ENCODE measurements at regions not wholly inside any gene's neighbourhood (a gene's known extent, or its start where the extent isn't known, plus 50 kb on each side); places are given as distances from the start of the nearest gene placed in this dataset.

DNA sequence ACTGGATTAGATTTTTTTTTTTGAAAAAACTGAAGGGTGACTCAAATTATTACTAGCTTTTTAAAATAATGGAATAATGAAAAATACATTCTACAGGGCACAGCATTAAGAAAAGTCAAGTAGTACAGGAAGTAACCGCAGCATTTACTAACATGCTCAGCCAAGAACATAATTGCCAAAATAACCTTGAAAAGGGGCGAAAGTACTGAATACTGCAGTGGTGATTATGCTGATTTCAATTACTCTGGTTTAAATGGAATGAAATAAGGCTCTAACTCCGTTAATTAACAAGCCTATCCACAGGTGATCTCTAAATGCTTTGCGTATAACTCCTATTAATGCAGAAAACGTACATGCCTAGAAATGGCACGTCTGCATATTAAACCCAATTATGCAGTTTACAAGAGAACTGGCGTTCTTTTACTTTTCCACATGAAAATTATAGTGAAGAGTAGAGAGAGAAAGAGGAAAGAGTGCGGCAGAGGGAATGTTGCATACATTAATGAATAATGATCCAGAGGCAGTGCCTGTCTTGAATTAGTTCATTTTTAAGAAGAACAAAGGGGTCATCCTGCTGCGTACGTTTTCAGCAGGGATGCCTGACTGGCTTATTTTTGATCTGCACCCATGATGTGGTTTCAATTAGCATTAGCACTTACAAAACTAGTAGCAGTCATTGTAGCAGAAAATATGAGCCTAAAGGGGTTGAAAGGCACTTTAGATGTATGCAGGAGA is 612.4 kb downstream of the NYAP2 start:
- Histone ChIP-seq H3K27ac (no peak overlapping the region), H3K4me1 (no peaks in the 10 kb centered on the region), H3K27me3 (peaks cover 0 to 6% (median 0%) of the 10 kb centered on the region in 7 donors), H3K4me3 (no peak overlapping the region), H3K36me3 (no peaks in the 10 kb centered on the region), H3K9me3 (no peaks in the 10 kb centered on the region)
- no peak for ATAC-seq
- intact Hi-C loops (cut with DNase I), result no loop called here
- TF ChIP-seq, protein P1, sequence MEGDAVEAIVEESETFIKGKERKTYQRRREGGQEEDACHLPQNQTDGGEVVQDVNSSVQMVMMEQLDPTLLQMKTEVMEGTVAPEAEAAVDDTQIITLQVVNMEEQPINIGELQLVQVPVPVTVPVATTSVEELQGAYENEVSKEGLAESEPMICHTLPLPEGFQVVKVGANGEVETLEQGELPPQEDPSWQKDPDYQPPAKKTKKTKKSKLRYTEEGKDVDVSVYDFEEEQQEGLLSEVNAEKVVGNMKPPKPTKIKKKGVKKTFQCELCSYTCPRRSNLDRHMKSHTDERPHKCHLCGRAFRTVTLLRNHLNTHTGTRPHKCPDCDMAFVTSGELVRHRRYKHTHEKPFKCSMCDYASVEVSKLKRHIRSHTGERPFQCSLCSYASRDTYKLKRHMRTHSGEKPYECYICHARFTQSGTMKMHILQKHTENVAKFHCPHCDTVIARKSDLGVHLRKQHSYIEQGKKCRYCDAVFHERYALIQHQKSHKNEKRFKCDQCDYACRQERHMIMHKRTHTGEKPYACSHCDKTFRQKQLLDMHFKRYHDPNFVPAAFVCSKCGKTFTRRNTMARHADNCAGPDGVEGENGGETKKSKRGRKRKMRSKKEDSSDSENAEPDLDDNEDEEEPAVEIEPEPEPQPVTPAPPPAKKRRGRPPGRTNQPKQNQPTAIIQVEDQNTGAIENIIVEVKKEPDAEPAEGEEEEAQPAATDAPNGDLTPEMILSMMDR (IDR thresholded peaks at IDR 0.05), result no peak
- WGBS, 2 donors, result 86 to 88% methylated on average over 10 of the region's 10 CpGs
- DNase-seq, result no peak

DNA sequence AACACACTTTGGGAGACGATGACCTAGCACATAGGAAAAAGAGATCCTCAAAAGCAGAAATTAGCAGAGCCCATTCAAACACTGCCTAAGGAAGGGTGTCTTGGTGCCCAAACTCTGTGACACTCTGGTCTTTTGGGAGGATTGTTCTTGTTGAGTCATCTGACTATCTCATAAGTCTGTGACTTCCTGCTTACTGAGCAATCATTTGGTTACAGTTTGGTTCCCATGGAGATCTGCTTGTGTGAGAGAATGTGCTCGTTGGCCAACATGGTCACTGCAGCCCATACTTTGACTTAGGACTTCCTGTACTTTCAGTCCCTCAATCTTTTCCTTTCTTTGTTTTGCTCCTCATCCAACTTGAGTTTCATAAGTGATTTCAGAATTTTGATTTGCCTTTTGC is 602.9 kb downstream of the NYAP2 start:
- peak in 7 of 8 donors; percentile 58 to 98 (median 78) for ATAC-seq
- peak in 1 of 2 donors; percentile 32 for DNase-seq
- 50 to 51% methylated on average over 2 of the region's 2 CpGs for WGBS, 2 donors
- no peaks in the 10 kb centered on the region for H3K27me3 ChIP-seq
- TF ChIP-seq, protein P1 (IDR thresholded peaks at IDR 0.05), result no peak
- peaks cover 0 to 10% (median 0%) of the 10 kb centered on the region in 9 donors for H3K4me1 ChIP-seq
- H3K36me3 ChIP-seq, result no peaks in the 10 kb centered on the region
- no peaks in the 10 kb centered on the region for H3K9me3 ChIP-seq
- H3K4me3 ChIP-seq, result no peak overlapping the region
- intact Hi-C loops (cut with DNase I), result no loop called here
- peak overlapping the region in 4 of 10 donors; percentile 54 to 63 (median 57) for H3K27ac ChIP-seq

DNA sequence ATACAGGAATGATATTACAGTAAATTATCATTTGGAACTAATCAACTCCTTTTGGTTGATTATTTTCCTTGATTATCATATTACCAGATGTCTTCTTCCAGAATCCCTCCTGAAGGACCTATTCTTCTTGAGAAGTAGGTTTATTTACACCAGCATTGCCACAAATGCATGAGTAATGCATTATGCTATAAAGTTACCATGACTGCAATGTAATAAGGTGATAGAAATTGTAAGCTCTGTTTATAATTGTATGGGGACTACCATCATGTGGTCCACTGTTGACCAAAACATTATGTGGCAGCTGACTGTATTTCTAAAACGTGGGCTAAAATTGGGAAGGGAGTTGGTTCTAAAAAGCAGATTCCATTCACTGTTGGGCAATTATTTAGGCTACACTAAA is 602.2 kb downstream of the NYAP2 start:
- TF ChIP-seq, protein P1 (IDR thresholded peaks at IDR 0.05), result no peak
- ATAC-seq, result no peak
- Histone ChIP-seq H3K36me3 (no peaks in the 10 kb centered on the region), H3K27ac (no peak overlapping the region), H3K4me1 (peaks cover 0 to 10% (median 0%) of the 10 kb centered on the region in 9 donors), H3K27me3 (no peaks in the 10 kb centered on the region), H3K9me3 (no peaks in the 10 kb centered on the region), H3K4me3 (no peak overlapping the region)
- intact Hi-C loops (cut with DNase I), result no loop called here
- WGBS, 2 donors, result 69 to 77% methylated on average over 1 of the region's 1 CpG
- no peak for DNase-seq

DNA sequence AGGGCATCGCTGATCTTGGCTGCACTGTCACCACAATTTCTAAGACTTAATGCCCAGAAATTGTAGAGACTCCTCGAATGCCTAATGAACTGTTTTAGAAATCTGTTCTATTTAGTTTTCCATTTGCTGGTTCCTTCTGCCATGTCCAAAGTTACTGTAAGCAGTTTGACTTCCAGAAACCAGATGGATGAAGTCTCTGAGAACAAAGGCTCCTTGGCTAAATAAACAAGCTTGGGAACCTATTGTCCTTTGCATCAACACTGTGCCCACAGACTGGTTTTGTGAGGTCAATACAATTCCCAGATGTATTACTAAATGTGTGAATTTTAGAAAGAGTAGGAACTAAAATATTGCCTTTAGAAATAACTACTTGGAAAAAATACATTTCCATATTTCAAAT is 600.2 kb downstream of the NYAP2 start:
- TF ChIP-seq, protein P1 (IDR thresholded peaks at IDR 0.05), result no peak
- Histone ChIP-seq H3K27me3 (no peaks in the 10 kb centered on the region), H3K4me1 (peaks cover 0 to 10% (median 0%) of the 10 kb centered on the region in 9 donors), H3K27ac (no peak overlapping the region), H3K9me3 (no peaks in the 10 kb centered on the region), H3K36me3 (no peaks in the 10 kb centered on the region), H3K4me3 (no peak overlapping the region)
- DNase-seq (no peak), ATAC-seq (no peak)
- intact Hi-C loops (cut with DNase I), result no loop called here
- 80 to 83% methylated on average over 2 of the region's 2 CpGs for WGBS, 2 donors
